GM12874 (cell line): ENCODE measurements at regions not wholly inside any gene's neighbourhood (a gene's known extent, or its start where the extent isn't known, plus 50 kb on each side); places are given as distances from the start of the nearest gene placed in this dataset.

Source experiments
- TF ChIP-seq, protein P1 (sequence below): IDR thresholded peaks from 2 replicates; pipeline ENCODE4 v1.5.1; 2011; ENCODE audit warnings: low read depth, mild to moderate bottlenecking, control low read depth, low read length, moderate library complexity; ENCODE audit not compliant: insufficient read depth

DNA sequence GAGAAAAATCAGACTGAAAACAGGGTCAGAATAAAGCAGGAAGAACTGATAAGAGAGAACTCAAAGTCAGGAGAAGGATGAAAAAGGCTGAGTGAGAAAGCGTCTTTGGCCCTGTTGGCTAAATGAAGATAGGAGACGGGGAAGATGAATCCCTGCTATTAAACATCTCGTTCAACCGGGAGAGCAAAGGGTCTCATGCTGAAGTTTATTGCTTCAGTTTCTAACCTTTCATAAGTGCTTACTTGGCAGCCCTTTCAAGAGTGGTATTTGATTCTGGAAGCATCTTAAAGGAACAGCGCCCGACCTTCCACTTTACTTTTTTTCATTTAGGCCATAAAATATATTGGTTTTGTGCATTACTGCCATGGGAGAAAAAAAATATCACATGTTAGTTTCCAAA, 288.3 kb upstream of the RBFOX1 start:
- TF ChIP-seq, protein P1, sequence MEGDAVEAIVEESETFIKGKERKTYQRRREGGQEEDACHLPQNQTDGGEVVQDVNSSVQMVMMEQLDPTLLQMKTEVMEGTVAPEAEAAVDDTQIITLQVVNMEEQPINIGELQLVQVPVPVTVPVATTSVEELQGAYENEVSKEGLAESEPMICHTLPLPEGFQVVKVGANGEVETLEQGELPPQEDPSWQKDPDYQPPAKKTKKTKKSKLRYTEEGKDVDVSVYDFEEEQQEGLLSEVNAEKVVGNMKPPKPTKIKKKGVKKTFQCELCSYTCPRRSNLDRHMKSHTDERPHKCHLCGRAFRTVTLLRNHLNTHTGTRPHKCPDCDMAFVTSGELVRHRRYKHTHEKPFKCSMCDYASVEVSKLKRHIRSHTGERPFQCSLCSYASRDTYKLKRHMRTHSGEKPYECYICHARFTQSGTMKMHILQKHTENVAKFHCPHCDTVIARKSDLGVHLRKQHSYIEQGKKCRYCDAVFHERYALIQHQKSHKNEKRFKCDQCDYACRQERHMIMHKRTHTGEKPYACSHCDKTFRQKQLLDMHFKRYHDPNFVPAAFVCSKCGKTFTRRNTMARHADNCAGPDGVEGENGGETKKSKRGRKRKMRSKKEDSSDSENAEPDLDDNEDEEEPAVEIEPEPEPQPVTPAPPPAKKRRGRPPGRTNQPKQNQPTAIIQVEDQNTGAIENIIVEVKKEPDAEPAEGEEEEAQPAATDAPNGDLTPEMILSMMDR, result no peak

DNA sequence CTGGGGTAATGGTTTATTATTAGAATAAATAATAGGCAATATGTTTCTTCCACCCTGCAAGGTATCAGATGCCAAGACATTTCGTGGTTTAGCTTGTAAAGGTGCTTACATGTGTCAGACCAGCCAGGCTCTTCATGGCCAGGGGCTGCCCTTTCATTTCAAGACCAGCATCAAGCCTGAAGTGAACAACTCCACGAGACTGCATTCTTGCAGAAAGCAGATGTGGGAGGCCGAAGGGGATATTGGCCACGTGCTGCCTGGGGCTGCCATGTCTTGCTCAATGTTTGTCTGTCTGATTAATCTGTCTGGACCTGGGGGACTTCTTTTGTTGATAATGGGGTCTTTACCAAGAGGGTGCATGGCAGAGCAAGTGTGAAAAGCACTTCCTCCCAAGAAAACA, 294.2 kb upstream of the RBFOX1 start:
- TF ChIP-seq, protein P1, result no peak

DNA sequence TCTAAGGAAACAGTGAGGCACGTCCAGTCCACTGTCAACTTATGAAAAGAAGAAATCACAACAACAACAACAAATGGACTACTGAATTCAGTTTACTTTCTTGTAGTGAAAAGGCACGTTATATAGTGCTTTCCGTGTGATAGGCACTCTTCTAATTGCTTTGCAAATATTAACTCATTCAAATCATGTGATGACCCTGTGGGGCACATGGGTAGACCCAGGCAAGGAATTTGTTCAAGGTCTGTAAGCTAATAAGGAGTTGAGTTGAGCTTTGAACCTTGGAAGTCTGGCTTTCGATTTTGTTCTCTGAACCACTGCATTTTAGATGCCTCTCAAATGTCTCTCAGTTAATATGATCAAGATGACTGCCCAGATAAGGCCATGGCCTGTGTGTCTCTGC, 295.1 kb upstream of the RBFOX1 start:
- TF ChIP-seq, protein P1, result no peak

DNA sequence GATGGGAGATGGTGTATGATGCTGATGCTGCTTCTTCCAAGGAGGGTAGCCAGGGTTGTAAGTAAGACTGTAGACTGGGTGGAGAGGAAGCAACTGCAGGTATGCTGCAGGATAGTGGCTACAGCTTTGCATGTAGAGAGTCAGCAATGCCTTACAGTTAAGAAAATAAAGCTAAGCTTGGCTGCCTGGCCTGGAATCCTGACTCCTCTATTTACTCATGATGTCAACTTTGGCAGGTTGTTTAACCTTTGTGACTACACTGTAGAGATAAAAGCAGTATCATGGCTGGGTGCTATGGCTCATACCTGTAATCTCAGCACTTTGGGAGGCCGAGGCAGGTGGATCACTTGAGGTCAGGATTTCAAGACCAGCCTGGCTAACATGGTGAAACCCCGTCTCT, 301.6 kb upstream of the RBFOX1 start:
- TF ChIP-seq, protein P1, result no peak

DNA sequence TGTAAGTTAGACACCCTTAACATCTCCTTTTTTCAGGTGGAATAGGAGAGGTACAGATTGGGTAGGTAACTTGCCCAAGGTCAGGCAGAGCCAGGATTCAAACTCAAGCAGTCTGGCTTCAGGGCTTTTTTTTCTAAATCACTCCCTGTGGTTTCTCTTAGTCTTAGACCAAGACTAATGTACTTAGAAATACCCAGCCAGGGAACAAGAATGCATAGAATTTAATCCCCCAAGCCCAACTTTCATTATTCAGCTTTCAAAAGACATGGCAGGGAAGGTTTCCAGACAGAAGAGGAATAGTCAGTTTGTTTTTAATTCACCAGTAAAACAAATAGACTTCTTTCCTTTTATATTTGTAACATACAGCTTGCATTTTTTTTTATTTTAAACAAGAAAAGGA, 305.2 kb upstream of the RBFOX1 start:
- TF ChIP-seq, protein P1, result no peak

DNA sequence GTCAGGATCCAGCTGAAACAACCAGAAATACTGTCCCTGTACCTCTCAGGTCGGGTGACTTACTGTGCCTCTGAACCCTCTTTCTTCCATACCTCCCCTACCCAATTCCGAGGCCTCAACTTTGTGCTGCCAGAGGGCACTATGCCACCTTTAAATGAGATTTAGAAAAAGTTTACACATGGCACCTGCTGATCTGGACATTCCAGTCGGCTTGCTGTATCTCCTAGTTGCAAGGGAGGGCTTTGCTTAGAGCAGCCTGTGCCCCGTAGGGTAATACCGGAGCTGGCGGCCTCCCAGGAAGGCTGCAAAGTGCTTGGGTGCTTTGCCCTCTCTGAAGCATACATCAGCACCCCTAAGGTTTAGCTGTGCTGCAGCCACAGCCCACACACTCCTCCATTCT, 306.0 kb upstream of the RBFOX1 start:
- TF ChIP-seq, protein P1, result no peak

DNA sequence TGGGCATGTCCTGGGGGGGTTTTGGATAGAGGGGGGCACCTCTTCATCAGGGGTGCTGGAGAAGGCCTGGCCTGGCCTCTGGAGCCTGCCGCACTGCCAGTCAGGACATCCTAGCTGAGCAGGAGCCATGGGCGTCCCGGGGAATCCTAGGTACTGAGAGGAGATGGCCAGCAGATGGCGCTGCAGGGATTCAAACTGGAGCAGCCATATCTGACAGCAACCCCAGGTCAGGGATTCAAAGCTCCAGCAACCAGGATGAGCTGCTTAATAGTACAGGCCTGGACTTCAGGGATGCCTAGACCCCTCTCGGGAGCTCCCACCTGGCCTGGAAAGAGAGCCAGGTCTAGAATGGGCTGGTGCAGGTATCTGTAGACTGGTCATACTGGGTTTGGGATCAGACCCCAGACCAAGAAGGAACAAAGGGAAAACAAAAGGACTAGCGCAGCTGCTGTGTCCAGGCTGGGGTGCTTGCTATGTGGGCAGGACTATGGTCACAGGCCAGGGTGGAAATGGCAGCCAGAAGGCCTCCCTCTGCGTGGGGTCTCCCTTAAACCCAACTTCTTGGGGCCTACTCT, 306.9 kb upstream of the RBFOX1 start:
- TF ChIP-seq, protein P1, result peak; percentile 29; the same call in 1 of the 2 replicates
